Spleen (tissue), 7 donors: ENCODE measurements at regions not wholly inside any gene's neighbourhood (a gene's known extent, or its start where the extent isn't known, plus 50 kb on each side); places are given as distances from the start of the nearest gene placed in this dataset.

Experiments
- CTCF ChIP-seq, 11 experiments: fragments of 200-600 bp in 7 of 11; fragments of 450-650 bp in 4 of 11; sonication (generic) in 4 of 11; IDR thresholded peaks in 8 of 11; conservative IDR thresholded peaks in 3 of 11; 1 replicate in 7 of 11; 2 replicates in 4 of 11; pipeline versions ENCODE4 v1.4.0 to v1.8.0; 2016 to 2021; ENCODE audit warnings: antibody characterized with exemption in 11 of 11, inconsistent platforms in 4 of 11, mild to moderate bottlenecking in 1 of 11
- POLR2A ChIP-seq, 3 donors: fragments of 450-650 bp; IDR thresholded peaks; one replicate each; pipeline ENCODE4 v1.5.1; 2017; ENCODE audit warnings: antibody characterized with exemption in 3 of 3, mild to moderate bottlenecking in 1 of 3
- donor health status: DM: no; HTN: no; CAD: no; lungs with moderate emphysema.
- donor health status: DM: no; HTN: no; CAD: no.
- donor health status: DM: no; HTN: no; CAD: no.

- no peak for TF ChIP-seq POLR2A (IDR thresholded peaks at IDR 0.05)
- TF ChIP-seq CTCF (IDR thresholded peaks at IDR 0.05 in 8 of 11, conservative IDR thresholded peaks at IDR 0.05 in 3 of 11), result no peak
These were observed 129.8 kb upstream of the CHODL start for GRCh38 chr21:18114810-18115209.
